HepG2 (cell line): ENCODE measurements at regions not wholly inside any gene's neighbourhood (a gene's known extent, or its start where the extent isn't known, plus 50 kb on each side); places are given as distances from the start of the nearest gene placed in this dataset.

Experiments used
- ATAC-seq: fragments of 200-7000 bp; cut with Tn5 transposase; 3 replicates; pipeline ENCODE4 v1.9.1; 2020; ENCODE audit warnings: mild to moderate bottlenecking, moderate library complexity
- BruUV-seq: library from RNA; stranded (reverse); fragments of 400-500 nt; replicated peaks from 2 replicates; lab custom pipeline; 2021; lab: Mats Ljungman, UMichigan
- CTCF ChIA-PET: fragments of 300-600 bp; formaldehyde crosslinking; extraction: SDS; loops from one replicate; lab custom pipeline; 2021; ENCODE audit warnings: low total read pairs, inconsistent platforms, low intra/inter-chr PET ratio; lab: Yijun Ruan, JAX
- POLR2A ChIA-PET: fragments of 350-600 bp; sonication (Branson Sonifier 250); formaldehyde crosslinking; loops from one replicate; lab custom pipeline; 2020; ENCODE audit warnings: antibody characterized with exemption, inconsistent platforms; lab: Yijun Ruan, JAX
- DNase-seq: peaks from one replicate; pipeline ENCODE4 v3.0.0-alpha.2; 2015; ENCODE audit warnings: low spot score
- FAIRE-seq: peaks from 3 replicates; lab custom pipeline; 2011; peaks lifted over from hg19 to GRCh38; lab: Jason Lieb, UNC
- H2AFZ ChIP-seq: one replicate; pipeline ENCODE4 v1.6.1; 2011; ENCODE audit warnings: low read length, inconsistent platforms
- H3K27ac ChIP-seq: fragments of 300-600 bp; 3 replicates; pipeline ENCODE4 v1.8.0; 2011; ENCODE audit warnings: mixed run types, mild to moderate bottlenecking, mixed read lengths, low read length, inconsistent platforms; ENCODE audit not compliant: insufficient read depth; ENCODE audit errors: extremely low read length
- H3K27me3 ChIP-seq, 2 experiments: fragments of 200-600 bp in 1 of 2; 2 replicates in 1 of 2; 3 replicates in 1 of 2; pipeline versions ENCODE4 v1.6.0 to v1.8.0; 2011; ENCODE audit warnings: low read length in 2 of 2, mild to moderate bottlenecking in 2 of 2, moderate library complexity in 2 of 2, inconsistent platforms in 1 of 2; ENCODE audit not compliant: insufficient read depth in 2 of 2, control insufficient read depth in 1 of 2
- H3K36me3 ChIP-seq, 2 experiments: fragments of 200-600 bp in 1 of 2; replicated peaks in 1 of 2; 2 replicates in 1 of 2; 3 replicates in 1 of 2; pipeline versions ENCODE4 v1.5.1 to v1.8.0; 2011; ENCODE audit warnings: low read length in 2 of 2, inconsistent platforms in 1 of 2; ENCODE audit not compliant: insufficient read depth in 2 of 2, control insufficient read depth in 1 of 2
- H3K4me1 ChIP-seq: 2 replicates; pipeline ENCODE4 v1.5.1; 2012; ENCODE audit warnings: low read length, inconsistent platforms; ENCODE audit not compliant: insufficient read depth
- H3K4me2 ChIP-seq: 2 replicates; pipeline ENCODE4 v1.6.0; 2011; ENCODE audit warnings: low read depth, low read length, inconsistent platforms
- H3K4me3 ChIP-seq, 3 experiments: fragments of 200-600 bp in 1 of 3; sonication (generic), shearing (Covaris generic) in 1 of 3; replicated peaks in 1 of 3; 2 replicates each; pipeline ENCODE4 v1.5.1; 2011 to 2016; ENCODE audit warnings: low read length in 3 of 3, inconsistent platforms in 2 of 3, low read depth in 2 of 3, mild to moderate bottlenecking in 2 of 3, control low read depth in 1 of 3, mixed read lengths in 1 of 3; ENCODE audit not compliant: insufficient read depth in 1 of 3
- H3K79me2 ChIP-seq: one replicate; pipeline ENCODE4 v1.6.1; 2011; ENCODE audit warnings: low read length, inconsistent platforms; ENCODE audit not compliant: insufficient read depth
- H3K9ac ChIP-seq: 2 replicates; pipeline ENCODE4 v1.6.0; 2011; ENCODE audit warnings: mild to moderate bottlenecking, low read depth, low read length, inconsistent platforms; ENCODE audit not compliant: insufficient read depth
- H3K9me3 ChIP-seq: 2 replicates; pipeline ENCODE4 v1.5.1; 2012; ENCODE audit warnings: mild to moderate bottlenecking, low read length
- H4K20me1 ChIP-seq: 2 replicates; pipeline ENCODE4 v1.6.0; 2011; ENCODE audit warnings: inconsistent platforms, mild to moderate bottlenecking, low read length, moderate library complexity; ENCODE audit not compliant: insufficient read depth
- BCL6 ChIP-seq: IDR thresholded peaks from 2 replicates; pipeline ENCODE4 v1.6.1; 2016; ENCODE audit warnings: missing genetic modification reagents, missing compliant biosample characterization
- CREB1 ChIP-seq, 2 experiments: fragments of 450-650 bp in 1 of 2; IDR thresholded peaks; 2 replicates each; pipeline ENCODE4 v1.6.1; 2016 to 2017; ENCODE audit warnings: control low read depth in 1 of 2, mild to moderate bottlenecking in 1 of 2, missing compliant biosample characterization in 1 of 2, missing genetic modification characterization in 1 of 2
- FOXJ3 ChIP-seq: sonication (generic); formaldehyde crosslinking; IDR thresholded peaks from 2 replicates; pipeline ENCODE4 v1.4.0; 2020; ENCODE audit warnings: missing genetic modification reagents, mild to moderate bottlenecking, borderline replicate concordance
- HNF4A ChIP-seq: sonication (generic); formaldehyde crosslinking; IDR thresholded peaks from 2 replicates; pipeline ENCODE4 v1.4.0; 2020; ENCODE audit warnings: missing genetic modification reagents
- MXD4 ChIP-seq: IDR thresholded peaks from 2 replicates; pipeline ENCODE4 v1.6.1; 2016; ENCODE audit warnings: mild to moderate bottlenecking, missing biosample characterization, missing genetic modification reagents
- PITX1 ChIP-seq: sonication (generic); formaldehyde crosslinking; IDR thresholded peaks from 2 replicates; pipeline ENCODE4 v1.5.1; 2020; ENCODE audit warnings: mild to moderate bottlenecking, missing genetic modification reagents
- ZNF260 ChIP-seq: sonication (generic); formaldehyde crosslinking; IDR thresholded peaks from 2 replicates; pipeline ENCODE4 v1.4.0; 2020; ENCODE audit warnings: missing genetic modification reagents, low read depth, mild to moderate bottlenecking, borderline replicate concordance
- WGBS: methylation state at CpG from one replicate; pipeline ENCODE4 v1.1.6; 2017; ENCODE audit warnings: low lambda C conversion rate; 5-methylcytosine and 5-hydroxymethylcytosine counted together
- in situ Hi-C: cut with HindIII; loops from 2 replicates; pipeline ENCODE4 v1.10.0; 2017; ENCODE audit warnings: low pct_unique_long_range_greater_than_20kb; ENCODE audit not compliant: extremely low pct_ligation_motif_present
- intact Hi-C: fragments of 100-400 bp; cut with micrococcal nuclease; formaldehyde crosslinking; loops from one replicate; pipeline ENCODE4 v1.10.0; 2022; ENCODE audit not compliant: unreplicated experiment
- TF ChIP-seq, protein P1 (sequence below): sonication (generic); formaldehyde crosslinking; IDR thresholded peaks from 2 replicates; pipeline ENCODE4 v1.5.0; 2020; ENCODE audit warnings: mild to moderate bottlenecking, missing genetic modification reagents, moderate library complexity
- TF ChIP-seq, protein P2 (sequence below): sonication (generic); formaldehyde crosslinking; IDR thresholded peaks from 2 replicates; pipeline ENCODE4 v1.4.0; 2020; ENCODE audit warnings: missing genetic modification reagents
- TF ChIP-seq, protein P3 (sequence below): sonication (generic); formaldehyde crosslinking; IDR thresholded peaks from 2 replicates; pipeline ENCODE4 v1.4.0; 2020; ENCODE audit warnings: mild to moderate bottlenecking, missing genetic modification reagents, borderline replicate concordance

DNA sequence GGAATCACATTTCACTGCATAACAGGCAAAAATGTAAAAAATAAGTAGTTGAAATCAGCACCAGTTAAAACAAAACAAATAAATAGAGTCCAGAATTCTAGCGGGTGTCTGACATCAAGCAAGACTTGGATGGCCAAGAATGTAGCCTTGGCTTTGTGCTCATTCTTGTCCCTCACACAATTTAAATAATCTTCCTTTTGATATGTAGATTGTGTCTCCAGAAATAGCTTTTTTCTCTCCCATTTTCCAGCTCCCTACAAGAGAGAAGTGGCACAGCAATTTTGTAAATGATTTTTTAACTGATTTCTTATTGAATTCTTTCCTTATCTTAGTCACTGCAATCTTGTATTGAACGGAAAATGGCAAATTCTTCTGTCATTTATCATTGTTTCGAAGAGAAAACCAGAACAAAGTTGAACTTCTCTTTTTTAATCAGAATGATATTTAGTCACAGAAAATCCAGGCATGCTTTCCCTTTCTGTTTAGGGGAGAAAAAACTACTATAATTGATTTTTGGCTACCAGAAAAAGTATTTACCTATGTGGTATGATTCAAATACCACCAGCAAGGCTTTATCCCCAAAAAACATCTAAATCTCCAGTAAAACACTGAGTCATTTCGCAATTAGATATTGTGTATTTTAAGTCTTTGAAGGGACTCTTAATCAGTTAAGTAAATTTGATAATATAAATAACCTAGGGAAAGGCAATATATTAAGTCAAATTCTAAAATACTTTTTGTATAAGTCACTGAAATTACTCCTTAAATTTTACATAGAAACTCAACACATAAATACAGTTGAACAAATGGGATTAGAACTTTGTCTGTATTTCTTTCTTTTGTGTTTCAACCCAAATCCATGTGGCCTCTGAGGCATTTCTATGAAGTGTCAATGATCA, 481.7 kb downstream of the GBE1 start:
- ATAC-seq (no peak), DNase-seq (no peak), FAIRE-seq (no peak)
- Histone ChIP-seq H4K20me1 (no peaks in the 10 kb centered on the region), H3K79me2 (no peaks in the 10 kb centered on the region), H3K4me3 (no peak overlapping the region), H3K9me3 (no peaks in the 10 kb centered on the region), H3K36me3 (no peaks in the 10 kb centered on the region), H3K27ac (no peak overlapping the region), H2AFZ (no peak overlapping the region), H3K27me3 (no peaks in the 10 kb centered on the region), H3K9ac (no peak overlapping the region), H3K4me2 (no peak overlapping the region), H3K4me1 (peaks cover 19% of the 10 kb centered on the region)
- ChIA-PET CTCF (no interaction called here), POLR2A (no interaction called here)
- 24% methylated on average over 4 of the region's 4 CpGs for WGBS
- in situ Hi-C loops = no loop called here
- intact Hi-C loops = no loop called here
- TF ChIP-seq ZNF260 (CRISPR knock-in tag) = no peak
- peak; percentile 25; the same call in 1 of the 2 replicates for TF ChIP-seq BCL6
- TF ChIP-seq HNF4A (CRISPR knock-in tag) = no peak
- TF ChIP-seq FOXJ3 = peak; percentile 10; the same call in 1 of the 2 replicates
- TF ChIP-seq, protein P1, sequence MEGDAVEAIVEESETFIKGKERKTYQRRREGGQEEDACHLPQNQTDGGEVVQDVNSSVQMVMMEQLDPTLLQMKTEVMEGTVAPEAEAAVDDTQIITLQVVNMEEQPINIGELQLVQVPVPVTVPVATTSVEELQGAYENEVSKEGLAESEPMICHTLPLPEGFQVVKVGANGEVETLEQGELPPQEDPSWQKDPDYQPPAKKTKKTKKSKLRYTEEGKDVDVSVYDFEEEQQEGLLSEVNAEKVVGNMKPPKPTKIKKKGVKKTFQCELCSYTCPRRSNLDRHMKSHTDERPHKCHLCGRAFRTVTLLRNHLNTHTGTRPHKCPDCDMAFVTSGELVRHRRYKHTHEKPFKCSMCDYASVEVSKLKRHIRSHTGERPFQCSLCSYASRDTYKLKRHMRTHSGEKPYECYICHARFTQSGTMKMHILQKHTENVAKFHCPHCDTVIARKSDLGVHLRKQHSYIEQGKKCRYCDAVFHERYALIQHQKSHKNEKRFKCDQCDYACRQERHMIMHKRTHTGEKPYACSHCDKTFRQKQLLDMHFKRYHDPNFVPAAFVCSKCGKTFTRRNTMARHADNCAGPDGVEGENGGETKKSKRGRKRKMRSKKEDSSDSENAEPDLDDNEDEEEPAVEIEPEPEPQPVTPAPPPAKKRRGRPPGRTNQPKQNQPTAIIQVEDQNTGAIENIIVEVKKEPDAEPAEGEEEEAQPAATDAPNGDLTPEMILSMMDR (CRISPR knock-in tag) = no peak
- TF ChIP-seq PITX1 (CRISPR knock-in tag) = no peak
- TF ChIP-seq MXD4 (CRISPR knock-in tag) = no peak
- TF ChIP-seq CREB1 (IDR thresholded peaks at IDR 0.05) = no peak
- 0 out of 2 replicates have a peak, but pooled peaks have one; percentile 19 for TF ChIP-seq CREB1 (CRISPR knock-in tag; IDR thresholded peaks at IDR 0.05)
- TF ChIP-seq, protein P2, sequence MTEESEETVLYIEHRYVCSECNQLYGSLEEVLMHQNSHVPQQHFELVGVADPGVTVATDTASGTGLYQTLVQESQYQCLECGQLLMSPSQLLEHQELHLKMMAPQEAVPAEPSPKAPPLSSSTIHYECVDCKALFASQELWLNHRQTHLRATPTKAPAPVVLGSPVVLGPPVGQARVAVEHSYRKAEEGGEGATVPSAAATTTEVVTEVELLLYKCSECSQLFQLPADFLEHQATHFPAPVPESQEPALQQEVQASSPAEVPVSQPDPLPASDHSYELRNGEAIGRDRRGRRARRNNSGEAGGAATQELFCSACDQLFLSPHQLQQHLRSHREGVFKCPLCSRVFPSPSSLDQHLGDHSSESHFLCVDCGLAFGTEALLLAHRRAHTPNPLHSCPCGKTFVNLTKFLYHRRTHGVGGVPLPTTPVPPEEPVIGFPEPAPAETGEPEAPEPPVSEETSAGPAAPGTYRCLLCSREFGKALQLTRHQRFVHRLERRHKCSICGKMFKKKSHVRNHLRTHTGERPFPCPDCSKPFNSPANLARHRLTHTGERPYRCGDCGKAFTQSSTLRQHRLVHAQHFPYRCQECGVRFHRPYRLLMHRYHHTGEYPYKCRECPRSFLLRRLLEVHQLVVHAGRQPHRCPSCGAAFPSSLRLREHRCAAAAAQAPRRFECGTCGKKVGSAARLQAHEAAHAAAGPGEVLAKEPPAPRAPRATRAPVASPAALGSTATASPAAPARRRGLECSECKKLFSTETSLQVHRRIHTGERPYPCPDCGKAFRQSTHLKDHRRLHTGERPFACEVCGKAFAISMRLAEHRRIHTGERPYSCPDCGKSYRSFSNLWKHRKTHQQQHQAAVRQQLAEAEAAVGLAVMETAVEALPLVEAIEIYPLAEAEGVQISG (CRISPR knock-in tag) = no peak
- TF ChIP-seq, protein P3, sequence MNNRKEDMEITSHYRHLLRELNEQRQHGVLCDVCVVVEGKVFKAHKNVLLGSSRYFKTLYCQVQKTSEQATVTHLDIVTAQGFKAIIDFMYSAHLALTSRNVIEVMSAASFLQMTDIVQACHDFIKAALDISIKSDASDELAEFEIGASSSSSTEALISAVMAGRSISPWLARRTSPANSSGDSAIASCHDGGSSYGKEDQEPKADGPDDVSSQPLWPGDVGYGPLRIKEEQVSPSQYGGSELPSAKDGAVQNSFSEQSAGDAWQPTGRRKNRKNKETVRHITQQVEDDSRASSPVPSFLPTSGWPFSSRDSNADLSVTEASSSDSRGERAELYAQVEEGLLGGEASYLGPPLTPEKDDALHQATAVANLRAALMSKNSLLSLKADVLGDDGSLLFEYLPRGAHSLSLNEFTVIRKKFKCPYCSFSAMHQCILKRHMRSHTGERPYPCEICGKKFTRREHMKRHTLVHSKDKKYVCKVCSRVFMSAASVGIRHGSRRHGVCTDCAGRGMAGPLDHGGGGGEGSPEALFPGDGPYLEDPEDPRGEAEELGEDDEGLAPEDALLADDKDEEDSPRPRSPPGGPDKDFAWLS (CRISPR knock-in tag) = no peak
- BruUV-seq = no TSS peak
